ENCODE measurements at regions not wholly inside any gene's neighbourhood (a gene's known extent, or its start where the extent isn't known, plus 50 kb on each side); places are given as distances from the start of the nearest gene placed in this dataset.
"Not testable (repeated sequence)": the region's sequence is repeated elsewhere in the genome, so short reads cannot be mapped to it uniquely, and the experiment has no call there.

DNA sequence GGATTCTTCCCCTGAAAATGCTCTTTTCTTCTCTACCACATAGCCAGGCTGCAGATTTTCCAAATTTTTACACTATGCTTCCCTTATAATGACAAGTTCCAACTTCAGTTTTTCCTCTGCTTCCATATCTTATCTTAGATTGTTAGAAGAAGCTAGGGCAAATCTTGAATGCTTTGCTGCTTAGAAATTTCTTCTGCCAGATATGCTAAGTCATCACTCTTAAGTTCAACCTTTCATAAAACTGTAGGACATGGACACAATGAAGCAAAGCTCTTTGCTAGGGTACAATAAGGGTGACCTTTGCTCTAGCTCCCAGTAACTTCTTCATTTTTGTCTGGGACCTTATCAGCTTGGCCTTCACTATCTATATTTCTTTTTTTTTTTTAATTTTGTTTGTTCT is 88.7 kb downstream of the NXNL2 start:
- no peaks in the 10 kb centered on the region for H3K36me3 ChIP-seq
- TF ChIP-seq EP300 (IDR thresholded peaks at IDR 0.05) (no peak), POLR2A (IDR thresholded peaks at IDR 0.05) (no peak), CTCF (IDR thresholded peaks at IDR 0.05) (no peak)

GRCh38 chr9:88628114-88628513 is 93.1 kb downstream of the NXNL2 start:
- H3K9me3 ChIP-seq = no peaks in the 10 kb centered on the region
- no peak for DNase-seq
- H3K4me3 ChIP-seq = no peak overlapping the region
- no peak for TF ChIP-seq EP300 (IDR thresholded peaks at IDR 0.05)
- TF ChIP-seq POLR2A (IDR thresholded peaks at IDR 0.05) = no peak
- TF ChIP-seq CTCF (IDR thresholded peaks at IDR 0.05) = no peak
- 30 to 59% (median 48%) methylated on average over 2 of the region's 2 CpGs for WGBS, 3 donors
- H3K27me3 ChIP-seq = no peaks in the 10 kb centered on the region
- H3K4me1 ChIP-seq (ENCODE audit: insufficient read depth) = peaks cover 3% of the 10 kb centered on the region
- H3K27ac ChIP-seq = no peak overlapping the region
- intact Hi-C loops (cut with DNase I) = no loop called here
- H3K36me3 ChIP-seq = no peaks in the 10 kb centered on the region

More for the DNA sequence above, 88.7 kb downstream of the NXNL2 start:
- DNase-seq = no peak
- intact Hi-C loops (cut with DNase I) = no loop called here
- Histone ChIP-seq H3K4me3 (no peak overlapping the region), H3K4me1 (ENCODE audit: insufficient read depth) (peaks cover 1% of the 10 kb centered on the region), H3K27me3 (no peaks in the 10 kb centered on the region), H3K27ac (no peak overlapping the region), H3K9me3 (no peaks in the 10 kb centered on the region)

DNA sequence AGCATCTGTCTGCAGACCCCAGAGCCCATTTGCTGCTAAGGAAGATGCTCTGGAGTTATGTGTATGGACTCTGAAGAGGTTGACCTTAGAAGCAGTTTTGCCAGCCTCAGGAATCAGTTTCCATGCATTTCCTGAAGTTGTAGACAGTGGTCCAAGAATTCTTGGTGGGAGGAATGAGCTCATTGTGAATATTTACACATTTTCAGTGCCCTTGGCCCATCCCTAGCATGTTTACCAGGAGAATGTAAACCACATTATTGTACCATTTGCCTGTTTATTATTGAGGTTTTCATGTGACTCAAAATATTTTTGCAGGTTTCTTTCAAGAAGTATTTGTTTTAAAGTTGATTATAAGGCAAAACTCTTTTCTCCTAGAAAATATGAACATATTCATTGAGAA is 93.8 kb downstream of the NXNL2 start:
- H3K27ac ChIP-seq = no peak overlapping the region

GRCh38 chr9:88630574-88630973 is 95.6 kb downstream of the NXNL2 start:
- H3K27me3 ChIP-seq; intact Hi-C loops (cut with DNase I); H3K4me1 ChIP-seq (ENCODE audit: insufficient read depth); H3K36me3 ChIP-seq; DNase-seq; H3K27ac ChIP-seq; H3K4me3 ChIP-seq; H3K9me3 ChIP-seq: not testable (repeated sequence)
- 71 to 92% (median 87%) methylated on average over 3 of the region's 3 CpGs for WGBS, 3 donors

More for the DNA sequence above, 93.8 kb downstream of the NXNL2 start:
- no peak for TF ChIP-seq CTCF (IDR thresholded peaks at IDR 0.05)
- TF ChIP-seq POLR2A (IDR thresholded peaks at IDR 0.05) = no peak
- no peak for TF ChIP-seq EP300 (IDR thresholded peaks at IDR 0.05)
- H3K4me3 ChIP-seq = no peak overlapping the region
- peaks cover 3% of the 10 kb centered on the region for H3K4me1 ChIP-seq (ENCODE audit: insufficient read depth)
- H3K9me3 ChIP-seq = no peaks in the 10 kb centered on the region
- H3K36me3 ChIP-seq = no peaks in the 10 kb centered on the region
- no peak for DNase-seq
- no peaks in the 10 kb centered on the region for H3K27me3 ChIP-seq
- intact Hi-C loops (cut with DNase I) = no loop called here

DNA sequence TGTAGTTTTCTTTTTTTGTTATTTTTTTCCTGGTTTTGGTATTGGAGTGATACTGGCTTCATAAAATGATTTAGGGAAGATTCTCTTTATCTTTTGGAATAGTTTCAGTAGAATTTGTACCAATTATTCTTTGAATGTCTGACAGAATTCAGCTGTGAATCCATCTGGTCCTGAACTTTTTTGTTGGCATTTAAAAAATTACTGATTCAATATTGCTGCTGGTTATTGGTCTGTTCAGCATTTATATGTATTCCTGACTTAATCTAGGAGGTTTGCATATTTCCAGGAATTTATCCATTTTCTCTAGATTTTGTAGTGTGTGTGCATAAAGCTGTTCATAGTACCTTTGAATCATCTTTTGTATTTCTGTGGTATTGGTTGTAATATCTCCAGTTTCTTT is 100.2 kb downstream of the NXNL2 start:
- intact Hi-C loops (cut with DNase I) = no loop called here

More for the DNA sequence above, 100.2 kb downstream of the NXNL2 start:
- H3K4me3 ChIP-seq = no peak overlapping the region
- TF ChIP-seq CTCF (IDR thresholded peaks at IDR 0.05) (no peak), POLR2A (IDR thresholded peaks at IDR 0.05) (no peak), EP300 (IDR thresholded peaks at IDR 0.05) (no peak)
- H3K27ac ChIP-seq = no peak overlapping the region
- H3K36me3 ChIP-seq = no peaks in the 10 kb centered on the region
- no peak for DNase-seq
- H3K4me1 ChIP-seq (ENCODE audit: insufficient read depth) = no peaks in the 10 kb centered on the region
- no peaks in the 10 kb centered on the region for H3K27me3 ChIP-seq
- no peaks in the 10 kb centered on the region for H3K9me3 ChIP-seq

Data from ovary (tissue), 7 donors.